ENCODE measurements at regions not wholly inside any gene's neighbourhood (a gene's known extent, or its start where the extent isn't known, plus 50 kb on each side); places are given as distances from the start of the nearest gene placed in this dataset.
"Not testable (repeated sequence)": the region's sequence is repeated elsewhere in the genome, so short reads cannot be mapped to it uniquely, and the experiment has no call there.

GRCh38 chr12:33832900-33833299, 189.4 kb upstream of the ALG10 start:
- H3K9ac ChIP-seq (ENCODE audit: low read length): no peak overlapping the region
- no peak overlapping the region for H2AFZ ChIP-seq (ENCODE audit: low read depth, low read length)
- no peak overlapping the region for H3K4me2 ChIP-seq (ENCODE audit: low read length)
- no peak overlapping the region for H3K27ac ChIP-seq (ENCODE audit: low read length)
- no peaks in the 10 kb centered on the region for H3K36me3 ChIP-seq (replicated peaks; ENCODE audit: low read depth, low read length)
- no peaks in the 10 kb centered on the region for H3K79me2 ChIP-seq (ENCODE audit: low read length)
- H3K4me1 ChIP-seq (ENCODE audit: low read length): no peaks in the 10 kb centered on the region
- no peak overlapping the region for H3K4me3 ChIP-seq (ENCODE audit: low read length)
- no peaks in the 10 kb centered on the region for H3K27me3 ChIP-seq (ENCODE audit: low read depth, low read length)
- no peaks in the 10 kb centered on the region for H4K20me1 ChIP-seq (ENCODE audit: insufficient read depth, low read length)
- H3K9me3 ChIP-seq (ENCODE audit: insufficient read depth, low read length): no peaks in the 10 kb centered on the region
- TF ChIP-seq CTCF (IDR thresholded peaks at IDR 0.05; ENCODE audit: low read depth, low read length) (no peak), EZH2phosphoT487 (IDR thresholded peaks at IDR 0.05; ENCODE audit: low read depth) (no peak)

DNA sequence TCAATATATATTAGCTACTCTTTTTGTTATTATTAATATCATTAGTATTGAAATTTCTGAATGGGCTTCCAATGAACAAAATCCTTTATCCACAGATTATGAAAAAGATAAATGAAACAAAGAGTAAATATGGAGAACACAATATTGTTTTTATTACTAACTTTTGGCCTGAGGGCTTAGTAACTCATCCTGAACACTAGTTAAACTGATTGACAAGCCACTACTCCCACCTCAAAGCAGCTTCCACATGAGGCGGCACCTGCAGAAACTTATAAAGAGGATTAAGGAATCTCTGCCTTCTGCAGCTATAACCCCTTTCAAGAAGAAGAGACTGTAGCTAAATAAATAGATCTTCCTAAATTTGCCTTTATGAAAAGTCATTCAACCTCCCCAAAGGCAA, 187.6 kb upstream of the ALG10 start:
- TF ChIP-seq CTCF (IDR thresholded peaks at IDR 0.05; ENCODE audit: low read depth, low read length) (no peak), EZH2phosphoT487 (IDR thresholded peaks at IDR 0.05; ENCODE audit: low read depth) (no peak)
- H3K79me2 ChIP-seq (ENCODE audit: low read length): no peaks in the 10 kb centered on the region
- H4K20me1 ChIP-seq (ENCODE audit: insufficient read depth, low read length): no peaks in the 10 kb centered on the region

DNA sequence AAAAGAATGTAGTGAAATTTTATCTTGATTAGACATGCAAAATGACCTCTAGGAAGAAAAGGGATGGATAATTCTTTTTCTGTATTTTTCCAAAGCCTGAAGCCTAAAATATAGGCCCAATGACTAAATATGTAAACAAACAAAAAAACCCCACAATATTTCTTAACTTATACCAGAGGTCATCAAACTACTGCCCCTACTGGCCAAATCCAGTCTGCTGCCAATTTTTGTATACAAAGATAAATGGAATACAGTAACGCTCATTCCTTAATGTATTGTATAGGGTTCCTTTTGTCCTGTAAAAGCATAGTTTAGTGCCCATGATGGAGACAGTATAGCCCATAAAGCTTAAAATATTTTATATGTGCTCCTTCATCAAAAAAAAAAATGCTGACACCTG, 145.7 kb upstream of the ALG10 start:
- TF ChIP-seq CTCF (IDR thresholded peaks at IDR 0.05; ENCODE audit: low read depth, low read length): no peak
- TF ChIP-seq EZH2phosphoT487 (IDR thresholded peaks at IDR 0.05; ENCODE audit: low read depth): no peak
- Histone ChIP-seq H3K9ac (ENCODE audit: low read length) (no peak overlapping the region), H3K27me3 (ENCODE audit: low read depth, low read length) (no peaks in the 10 kb centered on the region), H3K4me1 (ENCODE audit: low read length) (no peaks in the 10 kb centered on the region), H4K20me1 (ENCODE audit: insufficient read depth, low read length) (no peaks in the 10 kb centered on the region), H3K9me3 (ENCODE audit: insufficient read depth, low read length) (no peaks in the 10 kb centered on the region), H3K27ac (ENCODE audit: low read length) (no peak overlapping the region), H2AFZ (ENCODE audit: low read depth, low read length) (no peak overlapping the region), H3K4me3 (ENCODE audit: low read length) (no peak overlapping the region), H3K4me2 (ENCODE audit: low read length) (no peak overlapping the region), H3K36me3 (replicated peaks; ENCODE audit: low read depth, low read length) (no peaks in the 10 kb centered on the region), H3K79me2 (ENCODE audit: low read length) (no peaks in the 10 kb centered on the region)

More for the DNA sequence above, 187.6 kb upstream of the ALG10 start:
- no peaks in the 10 kb centered on the region for H3K4me1 ChIP-seq (ENCODE audit: low read length)
- H3K9ac ChIP-seq (ENCODE audit: low read length): no peak overlapping the region
- no peak overlapping the region for H3K4me3 ChIP-seq (ENCODE audit: low read length)
- H3K36me3 ChIP-seq (replicated peaks; ENCODE audit: low read depth, low read length): no peaks in the 10 kb centered on the region
- H3K27ac ChIP-seq (ENCODE audit: low read length): no peak overlapping the region
- no peaks in the 10 kb centered on the region for H3K27me3 ChIP-seq (ENCODE audit: low read depth, low read length)
- H3K4me2 ChIP-seq (ENCODE audit: low read length): no peak overlapping the region
- no peak overlapping the region for H2AFZ ChIP-seq (ENCODE audit: low read depth, low read length)
- H3K9me3 ChIP-seq (ENCODE audit: insufficient read depth, low read length): no peaks in the 10 kb centered on the region

- no peaks in the 10 kb centered on the region for H4K20me1 ChIP-seq (ENCODE audit: insufficient read depth, low read length)
- no peak overlapping the region for H2AFZ ChIP-seq (ENCODE audit: low read depth, low read length)
- H3K4me3 ChIP-seq (ENCODE audit: low read length): no peak overlapping the region
- H3K9me3 ChIP-seq (ENCODE audit: insufficient read depth, low read length): no peaks in the 10 kb centered on the region
- no peaks in the 10 kb centered on the region for H3K27me3 ChIP-seq (ENCODE audit: low read depth, low read length)
- no peak overlapping the region for H3K9ac ChIP-seq (ENCODE audit: low read length)
- no peaks in the 10 kb centered on the region for H3K4me1 ChIP-seq (ENCODE audit: low read length)
- no peak overlapping the region for H3K27ac ChIP-seq (ENCODE audit: low read length)
- TF ChIP-seq CTCF (IDR thresholded peaks at IDR 0.05; ENCODE audit: low read depth, low read length): no peak
- no peak for TF ChIP-seq EZH2phosphoT487 (IDR thresholded peaks at IDR 0.05; ENCODE audit: low read depth)
- H3K4me2 ChIP-seq (ENCODE audit: low read length): no peak overlapping the region
- no peaks in the 10 kb centered on the region for H3K36me3 ChIP-seq (replicated peaks; ENCODE audit: low read depth, low read length)
- no peaks in the 10 kb centered on the region for H3K79me2 ChIP-seq (ENCODE audit: low read length)
Measured at GRCh38 chr12:33892425-33892824, 129.9 kb upstream of the ALG10 start.

DNA sequence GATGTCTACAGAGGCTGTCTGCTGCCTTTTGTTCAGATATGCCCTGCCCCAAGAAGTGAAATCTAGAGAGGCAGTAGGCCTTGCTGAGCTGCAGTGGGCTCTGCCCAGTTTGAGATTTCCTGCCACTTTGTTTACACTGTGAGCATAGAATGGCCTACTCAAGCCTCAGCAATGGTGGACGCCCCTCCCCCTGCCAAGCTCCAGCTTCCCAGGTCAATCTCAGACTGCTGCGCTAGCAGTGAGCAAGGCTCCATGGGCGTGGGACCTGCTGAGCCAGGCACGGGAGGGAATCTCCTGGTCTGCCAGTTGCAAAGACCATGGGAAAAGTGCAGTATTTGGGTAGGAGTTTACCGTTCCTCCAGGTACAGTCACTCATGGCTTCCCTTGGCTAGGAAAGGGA, 101.8 kb upstream of the ALG10 start:
- H4K20me1 ChIP-seq (ENCODE audit: insufficient read depth, low read length); H3K9ac ChIP-seq (ENCODE audit: low read length); H3K4me3 ChIP-seq (ENCODE audit: low read length); H3K27ac ChIP-seq (ENCODE audit: low read length); H3K9me3 ChIP-seq (ENCODE audit: insufficient read depth, low read length); H3K27me3 ChIP-seq (ENCODE audit: low read depth, low read length); H3K4me2 ChIP-seq (ENCODE audit: low read length); H3K79me2 ChIP-seq (ENCODE audit: low read length); H2AFZ ChIP-seq (ENCODE audit: low read depth, low read length); H3K36me3 ChIP-seq (replicated peaks; ENCODE audit: low read depth, low read length); H3K4me1 ChIP-seq (ENCODE audit: low read length): not testable (repeated sequence)

Measured in OCI-LY3 (cell line).